Glutamatergic neuron (in vitro differentiated cells): ENCODE measurements at regions not wholly inside any gene's neighbourhood (a gene's known extent, or its start where the extent isn't known, plus 50 kb on each side); places are given as distances from the start of the nearest gene placed in this dataset.
A peak's percentile ranks its signal among the peaks of the same experiment; 100 is the strongest.

Source experiments
- DNase-seq: peaks from one replicate; pipeline ENCODE4 v3.0.0; 2022
- H3K27ac Mint-ChIP-seq: one replicate; pipeline ENCODE4 v1.8.0; 2020; ENCODE audit warnings: mild to moderate bottlenecking, mixed read lengths, inconsistent platforms; ENCODE audit not compliant: unreplicated experiment
- H3K27me3 Mint-ChIP-seq: one replicate; pipeline ENCODE4 v1.8.0; 2020; ENCODE audit warnings: mild to moderate bottlenecking, moderate library complexity, mixed read lengths, inconsistent platforms; ENCODE audit not compliant: unreplicated experiment
- H3K36me3 Mint-ChIP-seq: one replicate; pipeline ENCODE4 v1.8.0; 2020; ENCODE audit warnings: mild to moderate bottlenecking, mixed read lengths, inconsistent platforms; ENCODE audit not compliant: unreplicated experiment
- H3K4me1 Mint-ChIP-seq: one replicate; pipeline ENCODE4 v1.8.0; 2020; ENCODE audit warnings: mild to moderate bottlenecking, low read depth, mixed read lengths, inconsistent platforms; ENCODE audit not compliant: unreplicated experiment
- H3K4me3 Mint-ChIP-seq: one replicate; pipeline ENCODE4 v1.8.0; 2020; ENCODE audit warnings: mild to moderate bottlenecking, mixed read lengths, inconsistent platforms; ENCODE audit not compliant: unreplicated experiment
- H3K9me3 Mint-ChIP-seq: one replicate; pipeline ENCODE4 v1.8.0; 2020; ENCODE audit warnings: mild to moderate bottlenecking, moderate library complexity, mixed read lengths, inconsistent platforms; ENCODE audit not compliant: unreplicated experiment
- TF ChIP-seq, protein P1 (sequence below): fragments of 200-600 bp; sonication (generic); IDR thresholded peaks from one replicate; pipeline ENCODE4 v1.5.0; 2021; ENCODE audit not compliant: partially characterized antibody, unreplicated experiment

GRCh38 chr14:58923751-58924405 is 264.6 kb upstream of the DAAM1 start:
- Mint-ChIP-seq H3K9me3 (no peaks in the 10 kb centered on the region), H3K36me3 (no peaks in the 10 kb centered on the region), H3K27me3 (no peaks in the 10 kb centered on the region), H3K4me1 (peaks cover 22% of the 10 kb centered on the region), H3K27ac (no peak overlapping the region), H3K4me3 (no peak overlapping the region)
- TF ChIP-seq, protein P1, sequence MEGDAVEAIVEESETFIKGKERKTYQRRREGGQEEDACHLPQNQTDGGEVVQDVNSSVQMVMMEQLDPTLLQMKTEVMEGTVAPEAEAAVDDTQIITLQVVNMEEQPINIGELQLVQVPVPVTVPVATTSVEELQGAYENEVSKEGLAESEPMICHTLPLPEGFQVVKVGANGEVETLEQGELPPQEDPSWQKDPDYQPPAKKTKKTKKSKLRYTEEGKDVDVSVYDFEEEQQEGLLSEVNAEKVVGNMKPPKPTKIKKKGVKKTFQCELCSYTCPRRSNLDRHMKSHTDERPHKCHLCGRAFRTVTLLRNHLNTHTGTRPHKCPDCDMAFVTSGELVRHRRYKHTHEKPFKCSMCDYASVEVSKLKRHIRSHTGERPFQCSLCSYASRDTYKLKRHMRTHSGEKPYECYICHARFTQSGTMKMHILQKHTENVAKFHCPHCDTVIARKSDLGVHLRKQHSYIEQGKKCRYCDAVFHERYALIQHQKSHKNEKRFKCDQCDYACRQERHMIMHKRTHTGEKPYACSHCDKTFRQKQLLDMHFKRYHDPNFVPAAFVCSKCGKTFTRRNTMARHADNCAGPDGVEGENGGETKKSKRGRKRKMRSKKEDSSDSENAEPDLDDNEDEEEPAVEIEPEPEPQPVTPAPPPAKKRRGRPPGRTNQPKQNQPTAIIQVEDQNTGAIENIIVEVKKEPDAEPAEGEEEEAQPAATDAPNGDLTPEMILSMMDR, result no peak
- no peak for DNase-seq

- Mint-ChIP-seq H3K4me3 (no peak overlapping the region), H3K27ac (no peak overlapping the region), H3K36me3 (peaks cover 8% of the 10 kb centered on the region), H3K27me3 (no peaks in the 10 kb centered on the region), H3K4me1 (peaks cover 9% of the 10 kb centered on the region), H3K9me3 (peaks cover 1% of the 10 kb centered on the region)
- TF ChIP-seq, protein P1, result no peak
- DNase-seq, result no peak
Measured at GRCh38 chr14:58941629-58942028, 246.8 kb upstream of the DAAM1 start.

DNA sequence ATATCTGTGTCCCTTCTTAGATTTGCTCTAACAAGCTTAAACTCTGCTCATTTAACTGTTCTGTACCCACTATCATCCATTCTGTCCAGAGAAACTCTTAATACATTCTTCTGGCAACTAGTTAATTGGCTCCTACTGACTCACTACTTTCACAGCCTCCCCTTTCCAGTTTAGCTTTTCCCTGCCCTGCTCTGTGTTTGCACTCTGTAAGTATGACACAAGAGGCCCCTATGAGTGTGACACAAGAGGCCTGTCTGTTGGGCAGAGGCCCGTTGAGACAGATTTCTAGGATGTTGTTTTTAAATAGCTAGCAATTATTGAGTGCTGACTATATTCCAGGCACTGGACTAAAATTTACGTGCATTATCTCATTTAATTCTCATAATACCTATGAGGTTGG is 246.0 kb upstream of the DAAM1 start:
- H3K27ac Mint-ChIP-seq, result no peak overlapping the region
- H3K4me3 Mint-ChIP-seq, result no peak overlapping the region
- no peaks in the 10 kb centered on the region for H3K27me3 Mint-ChIP-seq
- H3K9me3 Mint-ChIP-seq, result no peaks in the 10 kb centered on the region
- H3K4me1 Mint-ChIP-seq, result peaks cover 11% of the 10 kb centered on the region
- peaks cover 5% of the 10 kb centered on the region for H3K36me3 Mint-ChIP-seq
- TF ChIP-seq, protein P1, result no peak
- DNase-seq, result no peak

DNA sequence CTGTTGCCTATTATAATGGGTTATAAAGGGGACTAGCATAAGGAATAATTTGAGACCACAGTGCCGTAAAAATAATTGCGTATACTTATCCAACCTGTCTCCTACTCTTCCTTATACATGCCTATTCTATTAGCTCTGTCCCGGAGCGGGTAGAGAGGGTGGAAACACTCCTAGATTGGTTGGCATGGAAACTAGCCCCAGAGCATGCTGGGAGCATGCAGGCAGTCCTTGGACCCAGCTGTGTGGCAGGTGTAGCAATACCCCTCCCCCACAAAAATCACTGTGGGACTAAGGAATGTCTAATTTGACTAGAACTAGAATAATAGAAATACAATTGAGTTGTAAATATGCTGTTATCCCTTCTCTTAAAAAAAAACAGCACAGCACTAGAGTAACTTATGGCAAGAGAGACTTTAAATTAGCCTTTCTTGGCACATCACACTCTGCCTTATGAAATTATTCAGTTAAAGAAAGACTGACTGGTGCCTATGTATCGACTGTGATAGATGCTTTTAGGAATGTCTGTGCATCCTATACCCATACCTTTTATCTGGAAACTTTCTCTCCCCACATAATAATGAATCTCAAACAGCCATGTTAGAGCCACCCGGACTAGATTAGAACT is 244.0 kb upstream of the DAAM1 start:
- H3K36me3 Mint-ChIP-seq, result no peaks in the 10 kb centered on the region
- no peak overlapping the region for H3K27ac Mint-ChIP-seq
- TF ChIP-seq, protein P1, result no peak
- H3K4me3 Mint-ChIP-seq, result no peak overlapping the region
- H3K27me3 Mint-ChIP-seq, result no peaks in the 10 kb centered on the region
- no peaks in the 10 kb centered on the region for H3K9me3 Mint-ChIP-seq
- peak; percentile 61 for DNase-seq
- H3K4me1 Mint-ChIP-seq, result peaks cover 15% of the 10 kb centered on the region

GRCh38 chr14:58944968-58945356 is 243.5 kb upstream of the DAAM1 start:
- H3K4me1 Mint-ChIP-seq, result peaks cover 15% of the 10 kb centered on the region
- no peaks in the 10 kb centered on the region for H3K9me3 Mint-ChIP-seq
- DNase-seq, result no peak
- H3K27me3 Mint-ChIP-seq, result no peaks in the 10 kb centered on the region
- H3K36me3 Mint-ChIP-seq, result no peaks in the 10 kb centered on the region
- no peak overlapping the region for H3K27ac Mint-ChIP-seq
- no peak overlapping the region for H3K4me3 Mint-ChIP-seq
- TF ChIP-seq, protein P1, result no peak
